A673 (cell line): ENCODE measurements at regions not wholly inside any gene's neighbourhood (a gene's known extent, or its start where the extent isn't known, plus 50 kb on each side); places are given as distances from the start of the nearest gene placed in this dataset.

Experiments used
- BruUV-seq: library from RNA; stranded (reverse); fragments of 400-500 nt; replicated peaks from 2 replicates; lab custom pipeline; 2021; lab: Mats Ljungman, UMichigan
- CTCF ChIA-PET: fragments of 300-600 bp; sonication (Branson Sonifier 250); formaldehyde crosslinking; loops from one replicate; lab custom pipeline; 2022; ENCODE audit warnings: antibody characterized with exemption; lab: Charles Lee
- POLR2A ChIA-PET: fragments of 300-600 bp; sonication (Branson Sonifier 250); formaldehyde crosslinking; loops from one replicate; lab custom pipeline; 2022; ENCODE audit warnings: antibody characterized with exemption; ENCODE audit not compliant: low non-redundant PET; lab: Charles Lee
- DNase-seq: peaks from one replicate; pipeline ENCODE4 v3.0.0-alpha.2; 2015; ENCODE audit warnings: low spot score
- H3K27ac ChIP-seq: fragments of 200-600 bp; sonication (generic); 2 replicates; pipeline ENCODE4 v1.5.1; 2016; ENCODE audit warnings: mixed run types, low read depth, mild to moderate bottlenecking, mixed read lengths, antibody characterized with exemption, low read length; ENCODE audit not compliant: poor library complexity, severe bottlenecking
- H3K27me3 ChIP-seq: fragments of 200-600 bp; sonication (generic); replicated peaks from 2 replicates; pipeline ENCODE4 v1.6.1; 2017; ENCODE audit warnings: mixed run types, low read depth, mild to moderate bottlenecking, mixed read lengths, antibody characterized with exemption, low read length; ENCODE audit not compliant: insufficient read depth, poor library complexity
- H3K36me3 ChIP-seq: fragments of 200-600 bp; sonication (generic); 2 replicates; pipeline ENCODE4 v1.6.1; 2016; ENCODE audit warnings: mixed run types, mild to moderate bottlenecking, mixed read lengths, antibody characterized with exemption, low read length; ENCODE audit not compliant: insufficient read depth, poor library complexity, severe bottlenecking
- H3K4me1 ChIP-seq: fragments of 200-600 bp; sonication (generic); 2 replicates; pipeline ENCODE4 v1.6.1; 2017; ENCODE audit warnings: mixed run types, mild to moderate bottlenecking, mixed read lengths, antibody characterized with exemption, low read length; ENCODE audit not compliant: insufficient read depth, poor library complexity, severe bottlenecking
- H3K4me3 ChIP-seq: fragments of 200-600 bp; sonication (generic); 2 replicates; pipeline ENCODE4 v1.5.1; 2016; ENCODE audit warnings: low read depth, mixed run types, mild to moderate bottlenecking, mixed read lengths, low read length; ENCODE audit not compliant: poor library complexity, severe bottlenecking
- H3K9me3 ChIP-seq: fragments of 200-600 bp; sonication (generic); 2 replicates; pipeline ENCODE4 v1.6.1; 2016; ENCODE audit warnings: mixed run types, low read depth, mild to moderate bottlenecking, mixed read lengths, antibody characterized with exemption, low read length; ENCODE audit not compliant: poor library complexity, severe bottlenecking
- CTCF ChIP-seq: fragments of 300-800, 200-600 bp; sonication (generic); conservative IDR thresholded peaks from 2 replicates; pipeline ENCODE4 v1.5.1; 2017; ENCODE audit warnings: low read depth, mild to moderate bottlenecking, antibody characterized with exemption, low read length, moderate library complexity, mixed read lengths
- EZH2 ChIP-seq: fragments of 200-600 bp; sonication (generic); IDR thresholded peaks from 2 replicates; pipeline ENCODE4 v1.6.1; 2017; ENCODE audit warnings: borderline replicate concordance, low read depth, mild to moderate bottlenecking, mixed read lengths, antibody characterized with exemption, low read length; ENCODE audit not compliant: poor library complexity, severe bottlenecking
- intact Hi-C: fragments of 100-400 bp; cut with micrococcal nuclease; formaldehyde crosslinking; loops from one replicate; pipeline ENCODE4 v1.10.0; 2022; ENCODE audit not compliant: unreplicated experiment

GRCh38 chr21:26766826-26767325 lies 78.3 kb downstream of the ADAMTS1 start:
- BruUV-seq = no TSS peak

DNA sequence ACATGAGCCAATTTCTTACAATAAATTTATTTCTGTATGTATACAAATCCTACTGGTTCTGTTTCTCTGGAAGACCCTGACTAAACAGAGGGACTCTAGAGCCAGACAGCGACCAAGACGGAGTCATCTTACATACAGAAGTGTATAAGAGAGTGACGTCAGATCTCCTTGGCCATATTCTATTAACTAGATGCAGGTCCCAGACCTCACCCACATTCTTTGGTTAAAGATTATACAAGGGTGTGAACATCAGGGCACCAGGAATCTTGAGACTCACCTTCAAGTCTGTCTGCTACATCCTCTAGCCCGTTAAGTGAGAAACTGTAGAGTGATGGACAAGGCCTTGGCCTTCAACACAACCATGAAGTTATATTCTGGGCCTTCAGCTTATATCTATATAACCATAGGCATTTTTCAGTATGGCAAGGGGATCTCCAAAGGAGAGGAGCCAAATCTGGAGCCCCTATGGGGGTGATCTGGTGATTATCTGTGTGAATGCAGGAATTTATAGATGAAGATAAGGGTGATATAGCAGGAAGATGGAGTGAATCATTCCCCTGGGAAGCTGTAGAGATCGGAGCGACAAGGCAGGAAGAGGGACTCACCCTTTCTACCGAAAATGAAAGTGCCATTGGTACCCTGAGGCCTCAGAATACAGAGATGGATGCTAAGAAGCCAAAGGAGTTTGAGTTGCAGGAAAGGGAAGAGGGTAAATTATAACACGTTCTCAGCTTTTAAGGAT lies 83.9 kb downstream of the ADAMTS1 start:
- H3K4me1 ChIP-seq = no peaks in the 10 kb centered on the region
- H3K27me3 ChIP-seq = no peaks in the 10 kb centered on the region
- no peak overlapping the region for H3K4me3 ChIP-seq
- no peaks in the 10 kb centered on the region for H3K36me3 ChIP-seq
- POLR2A ChIA-PET = no interaction called here
- intact Hi-C loops = loop anchor here (10.0 kb wide), 2 partner anchors 1573 to 1983 kb away; no protein-coding TSS in a partner anchor
- TF ChIP-seq CTCF (no peak), EZH2 (no peak)
- CTCF ChIA-PET = no interaction called here
- BruUV-seq = no TSS peak
- H3K27ac ChIP-seq = no peak overlapping the region
- H3K9me3 ChIP-seq = no peaks in the 10 kb centered on the region
- DNase-seq = no peak

More at GRCh38 chr21:26766826-26767325, 78.3 kb downstream of the ADAMTS1 start:
- no peaks in the 10 kb centered on the region for H3K36me3 ChIP-seq
- ChIA-PET POLR2A (no interaction called here), CTCF (no interaction called here)
- no peak overlapping the region for H3K4me3 ChIP-seq
- intact Hi-C loops = loop anchor here (10.0 kb wide), 2 partner anchors 1568 to 1978 kb away; no protein-coding TSS in a partner anchor
- no peaks in the 10 kb centered on the region for H3K27me3 ChIP-seq
- TF ChIP-seq EZH2 = no peak
- TF ChIP-seq CTCF = no peak
- H3K9me3 ChIP-seq = no peaks in the 10 kb centered on the region
- no peak overlapping the region for H3K27ac ChIP-seq
- H3K4me1 ChIP-seq = no peaks in the 10 kb centered on the region
- DNase-seq = no peak

GRCh38 chr21:26759731-26760130 lies 85.5 kb downstream of the ADAMTS1 start:
- DNase-seq = no peak
- no TSS peak for BruUV-seq
- no peak for TF ChIP-seq EZH2
- TF ChIP-seq CTCF = no peak
- intact Hi-C loops = loop anchor here (10.0 kb wide), 2 partner anchors 1575 to 1985 kb away; no protein-coding TSS in a partner anchor
- Histone ChIP-seq H3K36me3 (no peaks in the 10 kb centered on the region), H3K27ac (no peak overlapping the region), H3K4me3 (no peak overlapping the region), H3K9me3 (no peaks in the 10 kb centered on the region), H3K27me3 (no peaks in the 10 kb centered on the region), H3K4me1 (no peaks in the 10 kb centered on the region)
- CTCF ChIA-PET = interaction anchor here (0.6 kb wide), 1 partner anchor 13 kb away, joined by 3 read pairs; no protein-coding TSS in a partner anchor
- POLR2A ChIA-PET = no interaction called here
